GM23248 (cell line): ENCODE measurements at regions not wholly inside any gene's neighbourhood (a gene's known extent, or its start where the extent isn't known, plus 50 kb on each side); places are given as distances from the start of the nearest gene placed in this dataset.
"Not testable (repeated sequence)": the region's sequence is repeated elsewhere in the genome, so short reads cannot be mapped to it uniquely, and the experiment has no call there.

Experiments
- DNase-seq: peaks from one replicate; pipeline ENCODE4 v3.0.0-alpha.2; 2015
- H2AFZ ChIP-seq: fragments of 200-600 bp; sonication (generic); 2 replicates; pipeline ENCODE4 v1.6.1; 2016; ENCODE audit warnings: antibody characterized with exemption
- H3F3A ChIP-seq: fragments of 200-600 bp; sonication (generic); 2 replicates; pipeline ENCODE4 v1.6.1; 2016; ENCODE audit warnings: mild to moderate bottlenecking, antibody characterized with exemption, mixed run types; ENCODE audit not compliant: insufficient read depth
- H3K27ac ChIP-seq: fragments of 200-600 bp; sonication (generic); 2 replicates; pipeline ENCODE4 v1.5.1; 2016; ENCODE audit warnings: mild to moderate bottlenecking
- H3K27me3 ChIP-seq: fragments of 200-600 bp; sonication (generic); replicated peaks from 2 replicates; pipeline ENCODE4 v1.6.1; 2016; ENCODE audit warnings: mild to moderate bottlenecking; ENCODE audit not compliant: insufficient read depth
- H3K36me3 ChIP-seq: fragments of 200-600 bp; sonication (generic); 2 replicates; pipeline ENCODE4 v1.6.1; 2016; ENCODE audit warnings: low read depth, mild to moderate bottlenecking
- H3K4me1 ChIP-seq: fragments of 200-600 bp; sonication (generic); 2 replicates; pipeline ENCODE4 v1.6.1; 2016; ENCODE audit warnings: mild to moderate bottlenecking; ENCODE audit not compliant: insufficient read depth
- H3K4me2 ChIP-seq: fragments of 200-600 bp; sonication (generic); one replicate; pipeline ENCODE4 v1.6.1; 2016; ENCODE audit warnings: mild to moderate bottlenecking; ENCODE audit not compliant: unreplicated experiment
- H3K4me3 ChIP-seq: fragments of 200-600 bp; sonication (generic); 2 replicates; pipeline ENCODE4 v1.5.1; 2016; ENCODE audit warnings: mild to moderate bottlenecking
- H3K79me2 ChIP-seq: fragments of 200-600 bp; sonication (generic); 2 replicates; pipeline ENCODE4 v1.6.1; 2016; ENCODE audit warnings: mild to moderate bottlenecking; ENCODE audit not compliant: insufficient read depth
- H3K9ac ChIP-seq: fragments of 200-600 bp; sonication (generic); 2 replicates; pipeline ENCODE4 v1.6.1; 2016; ENCODE audit warnings: mild to moderate bottlenecking
- H3K9me2 ChIP-seq: fragments of 200-600 bp; sonication (generic); 2 replicates; pipeline ENCODE4 v1.6.1; 2016; ENCODE audit warnings: mixed run types, mild to moderate bottlenecking, moderate library complexity; ENCODE audit not compliant: insufficient read depth
- H3K9me3 ChIP-seq: fragments of 200-600 bp; sonication (generic); one replicate; pipeline ENCODE4 v1.6.1; 2017; ENCODE audit warnings: low read depth
- H4K20me1 ChIP-seq: fragments of 200-600 bp; sonication (generic); 2 replicates; pipeline ENCODE4 v1.6.0; 2016; ENCODE audit not compliant: insufficient read depth
- EZH2 ChIP-seq: fragments of 200-600 bp; sonication (generic); IDR thresholded peaks from 2 replicates; pipeline ENCODE4 v1.6.1; 2018; ENCODE audit warnings: antibody characterized with exemption, mild to moderate bottlenecking; ENCODE audit not compliant: insufficient read depth, poor library complexity, severe bottlenecking
- EZH2phosphoT487 ChIP-seq: fragments of 200-600 bp; sonication (generic); IDR thresholded peaks from 2 replicates; pipeline ENCODE4 v1.6.1; 2018; ENCODE audit warnings: antibody characterized with exemption, moderate library complexity, mild to moderate bottlenecking, low read depth; ENCODE audit not compliant: insufficient read depth
- WGBS, 2 experiments: methylation state at CpG; one replicate each; pipeline ENCODE4 v1.1.6; 2015 to 2017; ENCODE audit warnings: low lambda C conversion rate in 2 of 2, low coverage in 1 of 2; ENCODE audit errors: missing lambda C conversion rate in 2 of 2; 5-methylcytosine and 5-hydroxymethylcytosine counted together
- in situ Hi-C: fragments of 300-500 bp; cut with MboI; formaldehyde crosslinking; loops from 2 replicates; pipeline ENCODE4 v1.15.0; 2020

GRCh38 chr6:44000164-44000842, 126.9 kb downstream of the MRPL14 start:
- TF ChIP-seq EZH2, result no peak
- no peak for TF ChIP-seq EZH2phosphoT487
- H3K4me1 ChIP-seq, result peaks cover 19% of the 10 kb centered on the region
- DNase-seq, result no peak
- no peaks in the 10 kb centered on the region for H3K79me2 ChIP-seq
- no peak overlapping the region for H3K27ac ChIP-seq
- H3K9me3 ChIP-seq, result no peaks in the 10 kb centered on the region
- 82 to 87% methylated on average over 14 of the region's 14 CpGs for WGBS, 2 experiments
- no peaks in the 10 kb centered on the region for H3K36me3 ChIP-seq
- H3F3A ChIP-seq, result peaks cover 19% of the 10 kb centered on the region
- H3K27me3 ChIP-seq, result no peaks in the 10 kb centered on the region
- H3K9ac ChIP-seq, result no peak overlapping the region
- no peaks in the 10 kb centered on the region for H3K9me2 ChIP-seq
- no peak overlapping the region for H2AFZ ChIP-seq
- H4K20me1 ChIP-seq, result no peaks in the 10 kb centered on the region
- H3K4me2 ChIP-seq, result no peak overlapping the region
- in situ Hi-C loops, result no loop called here
- no peak overlapping the region for H3K4me3 ChIP-seq

DNA sequence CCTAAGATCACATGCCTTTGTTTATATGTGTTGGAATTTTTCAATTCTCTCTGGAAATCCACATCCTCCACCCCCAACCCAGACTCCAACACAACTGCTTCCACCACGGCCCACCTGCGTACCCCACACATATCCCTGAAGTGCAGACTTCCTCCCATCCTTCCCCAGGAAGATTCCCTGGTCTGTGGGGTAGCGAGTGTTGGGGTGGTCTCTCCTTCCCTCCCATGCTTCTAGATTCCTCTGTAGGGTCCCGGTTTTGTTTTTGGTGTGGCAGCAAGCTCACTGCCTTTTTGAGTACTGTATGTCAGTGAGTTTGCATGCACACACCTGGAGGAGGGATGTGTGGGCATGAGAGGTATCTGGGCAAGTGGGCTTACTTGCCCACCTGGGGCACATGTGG, 127.6 kb downstream of the MRPL14 start:
- Histone ChIP-seq H3K9ac (no peak overlapping the region), H3K79me2 (no peaks in the 10 kb centered on the region), H3K27me3 (no peaks in the 10 kb centered on the region), H3K9me3 (no peaks in the 10 kb centered on the region), H3K4me3 (no peak overlapping the region), H3K27ac (no peak overlapping the region), H4K20me1 (no peaks in the 10 kb centered on the region), H3K36me3 (no peaks in the 10 kb centered on the region), H2AFZ (no peak overlapping the region), H3K9me2 (no peaks in the 10 kb centered on the region), H3K4me1 (peaks cover 12% of the 10 kb centered on the region), H3F3A (peaks cover 19% of the 10 kb centered on the region), H3K4me2 (no peak overlapping the region)
- no peak for TF ChIP-seq EZH2
- DNase-seq, result no peak
- in situ Hi-C loops, result no loop called here
- 97 to 100% methylated on average over 4 of the region's 4 CpGs for WGBS, 2 experiments

DNA sequence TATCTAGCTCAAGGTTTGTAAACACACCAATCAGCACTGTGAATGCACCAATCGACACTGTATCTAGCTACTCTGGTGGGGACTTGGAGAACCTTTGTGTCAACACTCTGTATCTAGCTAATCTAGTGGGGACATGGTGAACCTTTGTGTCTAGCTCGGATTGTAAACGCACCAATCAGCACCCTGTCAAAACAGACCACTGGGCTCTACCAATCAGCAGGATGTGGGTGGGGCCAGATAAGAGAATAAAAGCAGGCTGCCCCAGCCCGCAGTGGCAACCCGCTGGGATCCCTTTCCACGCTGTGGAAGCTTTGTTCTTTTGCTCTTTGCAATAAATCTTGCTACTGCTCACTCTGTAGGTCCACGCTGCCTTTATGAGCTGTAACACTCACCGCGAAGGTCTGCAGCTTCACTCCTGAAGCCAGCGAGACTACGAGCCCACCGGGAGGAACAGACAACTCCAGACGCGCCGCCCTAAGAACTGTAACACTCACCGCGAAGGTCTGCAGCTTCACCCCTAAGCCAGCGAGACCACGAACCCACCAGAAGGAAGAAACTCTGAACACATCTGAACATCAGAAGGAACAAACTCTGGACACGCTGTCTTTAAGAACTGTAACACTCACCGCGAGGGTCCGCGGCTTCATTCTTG, 128.5 kb downstream of the MRPL14 start:
- H3K9ac ChIP-seq, H3K27ac ChIP-seq, H3K4me1 ChIP-seq, in situ Hi-C loops, DNase-seq, H3K79me2 ChIP-seq, H3K9me2 ChIP-seq, H3K4me3 ChIP-seq, H3K9me3 ChIP-seq, H3K27me3 ChIP-seq, H3K36me3 ChIP-seq, H4K20me1 ChIP-seq, H2AFZ ChIP-seq, H3K4me2 ChIP-seq: not testable (repeated sequence)
- peaks cover 19% of the 10 kb centered on the region for H3F3A ChIP-seq
- 85 to 89% methylated on average over 24 of the region's 24 CpGs for WGBS, 2 experiments

- H3K9me2 ChIP-seq, DNase-seq, H3K9ac ChIP-seq, H2AFZ ChIP-seq, in situ Hi-C loops, H3K27ac ChIP-seq, H3K4me1 ChIP-seq, H3K27me3 ChIP-seq, H3K4me3 ChIP-seq, H3K79me2 ChIP-seq, H4K20me1 ChIP-seq, H3K36me3 ChIP-seq, H3K9me3 ChIP-seq, H3K4me2 ChIP-seq: not testable (repeated sequence)
- H3F3A ChIP-seq, result peaks cover 19% of the 10 kb centered on the region
- 94 to 98% methylated on average over 4 to 34 of the region's 35 CpGs for WGBS, 2 experiments
Observed at GRCh38 chr6:43997990-43998585, 129.2 kb downstream of the MRPL14 start.

DNA sequence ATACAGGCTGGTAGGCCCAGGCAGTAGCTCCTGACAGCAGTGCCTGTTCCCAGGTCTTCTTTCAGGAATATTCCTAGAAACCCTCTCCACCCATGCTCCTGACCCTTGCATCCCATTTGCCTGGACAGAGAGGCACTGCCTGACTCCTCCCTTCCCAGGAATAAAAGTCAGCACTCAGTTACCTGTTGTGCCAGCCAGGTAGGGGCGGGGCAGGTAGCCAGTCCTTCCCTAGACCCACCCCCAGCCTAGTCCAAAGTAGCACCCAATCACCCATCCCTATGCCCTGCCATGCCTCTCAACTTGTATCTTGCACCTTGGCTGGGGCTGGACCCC, 129.9 kb downstream of the MRPL14 start:
- WGBS, 2 experiments, result 92 to 100% methylated on average over 1 of the region's 1 CpG
- no peak overlapping the region for H2AFZ ChIP-seq

More for the DNA sequence above, 129.9 kb downstream of the MRPL14 start:
- peaks cover 19% of the 10 kb centered on the region for H3F3A ChIP-seq
- in situ Hi-C loops, result no loop called here
- H3K36me3 ChIP-seq, result no peaks in the 10 kb centered on the region
- TF ChIP-seq EZH2 (no peak), EZH2phosphoT487 (no peak)
- H3K4me1 ChIP-seq, result peaks cover 7% of the 10 kb centered on the region
- no peak overlapping the region for H3K4me3 ChIP-seq
- no peak overlapping the region; the same call in 1 of the 2 replicates for H3K9ac ChIP-seq
- H4K20me1 ChIP-seq, result no peaks in the 10 kb centered on the region
- no peak for DNase-seq
- H3K4me2 ChIP-seq, result no peak overlapping the region
- H3K79me2 ChIP-seq, result no peaks in the 10 kb centered on the region
- H3K27me3 ChIP-seq, result no peaks in the 10 kb centered on the region
- no peak overlapping the region for H3K27ac ChIP-seq
- no peaks in the 10 kb centered on the region for H3K9me2 ChIP-seq
- H3K9me3 ChIP-seq, result no peaks in the 10 kb centered on the region
